ENCODE measurements at regions not wholly inside any gene's neighbourhood (a gene's known extent, or its start where the extent isn't known, plus 50 kb on each side); places are given as distances from the start of the nearest gene placed in this dataset.

- Histone ChIP-seq H4K20me1 (replicated peaks in 1 of 2; ENCODE audit: control insufficient read depth in 1 of 2, insufficient read depth in 2 of 2, low read length in 2 of 2) (no peaks in the 10 kb centered on the region), H3K18ac (ENCODE audit: extremely low read depth, low read length) (no peak overlapping the region), H2AFZ (ENCODE audit: low read length) (no peak overlapping the region), H3K4me3 (ENCODE audit: extremely low read depth in 1 of 4, insufficient read depth in 2 of 4, low read depth in 3 of 4, low read length in 4 of 4) (no peak overlapping the region), H3K9ac (replicated peaks in 1 of 4; ENCODE audit: extremely low read depth in 1 of 4, low read depth in 3 of 4, low read length in 3 of 4) (no peak overlapping the region), H3K14ac (ENCODE audit: insufficient read length) (no peak overlapping the region), H2BK5ac (ENCODE audit: low read depth, low read length) (no peak overlapping the region), H3K9me3 (ENCODE audit: insufficient read depth in 2 of 2, low read depth in 1 of 2, low read length in 1 of 2) (no peaks in the 10 kb centered on the region), H3K4ac (replicated peaks; ENCODE audit: insufficient read length, low read depth, low read length) (no peak overlapping the region), H3K79me2 (ENCODE audit: control insufficient read depth in 1 of 2, insufficient read depth in 2 of 2, low read length in 2 of 2) (no peaks in the 10 kb centered on the region), H3K56ac (replicated peaks; ENCODE audit: insufficient read length, low read depth, low read length) (no peak overlapping the region), H2BK120ac (replicated peaks; ENCODE audit: low read depth, low read length) (no peak overlapping the region), H4K8ac (ENCODE audit: extremely low read depth, insufficient read depth, low read length) (no peak overlapping the region), H3K23ac (ENCODE audit: insufficient read length) (no peak overlapping the region), H3K27me3 (replicated peaks in 1 of 4; ENCODE audit: control insufficient read depth in 3 of 4, extremely low read depth in 1 of 4, insufficient read depth in 3 of 4, low read length in 3 of 4) (no peaks in the 10 kb centered on the region; a peak in 1 of 7 replicates), H2BK15ac (ENCODE audit: low read length) (no peak overlapping the region), H2BK12ac (ENCODE audit: low read depth, low read length) (no peak overlapping the region; the same call in 1 of the 2 replicates), H3K4me2 (ENCODE audit: insufficient read depth in 1 of 2, low read depth in 2 of 2, low read length in 2 of 2) (no peak overlapping the region), H3K27ac (ENCODE audit: low read depth, low read length) (no peak overlapping the region), H2AK5ac (ENCODE audit: low read depth, low read length) (no peak overlapping the region; the same call in 1 of the 2 replicates), H3K36me3 (ENCODE audit: control insufficient read depth in 2 of 4, insufficient read depth in 4 of 4, low read length in 3 of 4) (no peaks in the 10 kb centered on the region), H3K4me1 (replicated peaks in 1 of 4; ENCODE audit: control insufficient read depth in 3 of 4, insufficient read depth in 4 of 4, low read length in 3 of 4) (no peaks in the 10 kb centered on the region), H4K5ac (ENCODE audit: insufficient read length, low read depth, low read length) (no peak overlapping the region), H2BK20ac (ENCODE audit: low read length) (no peak overlapping the region), H4K91ac (replicated peaks; ENCODE audit: insufficient read length, low read length) (no peak overlapping the region), H3K23me2 (ENCODE audit: low read depth, low read length) (no peaks in the 10 kb centered on the region), H3K79me1 (ENCODE audit: low read depth, low read length) (no peaks in the 10 kb centered on the region)
- TF ChIP-seq BRCA1 (IDR thresholded peaks at IDR 0.05; ENCODE audit: low read depth, low read length), result no peak
- no peak for TF ChIP-seq POLR2AphosphoS5 (IDR thresholded peaks at IDR 0.05; ENCODE audit: low read depth, low read length)
- no peak for TF ChIP-seq ZNF274 (IDR thresholded peaks at IDR 0.05; ENCODE audit: borderline replicate concordance, extremely low read depth, low read length)
- TF ChIP-seq EGR1 (IDR thresholded peaks at IDR 0.05; ENCODE audit: borderline replicate concordance, low read depth, low read length), result no peak
- TF ChIP-seq PHF8 (conservative IDR thresholded peaks at IDR 0.05; ENCODE audit: low read depth, low read length), result no peak
- TF ChIP-seq RNF2 (IDR thresholded peaks at IDR 0.05; ENCODE audit: borderline replicate concordance, low read depth, low read length, missing control alignments, poor library complexity, severe bottlenecking), result no peak
- TF ChIP-seq CEBPB (IDR thresholded peaks at IDR 0.05; ENCODE audit: low read depth, low read length), result no peak
- no peak for TF ChIP-seq CHD1 (IDR thresholded peaks at IDR 0.05; ENCODE audit: low read depth, low read length)
- no peak for TF ChIP-seq GABPA (IDR thresholded peaks at IDR 0.05; ENCODE audit: borderline replicate concordance, insufficient read depth, low read length)
- no peak for TF ChIP-seq HDAC2 (IDR thresholded peaks at IDR 0.05; ENCODE audit: borderline replicate concordance in 1 of 2, low read depth in 2 of 2, low read length in 2 of 2)
- ChIA-PET CTCF (ENCODE audit: partially characterized antibody) (interaction anchor here (0.6 to 2.5 kb wide), 17 partner anchors 11 to 182 kb away, joined by 3 to 16 read pairs (median 4); no protein-coding TSS in a partner anchor), POLR2A (ENCODE audit: partially characterized antibody) (no interaction called here)
- FAIRE-seq (no peak), DNase-seq (ENCODE audit: low read depth in 1 of 2, low spot score in 2 of 2) (no peak)
- WGBS, 2 experiments (ENCODE audit: extremely low coverage in 1 of 2, insufficient coverage in 1 of 2, insufficient read length in 1 of 2, insufficient replicate concordance in 2 of 2, low coverage in 1 of 2, low lambda C conversion rate in 2 of 2, missing lambda C conversion rate in 1 of 2), result 92% methylated on average over 3 of the region's 3 CpGs; no CpG with 5 or more reads in 1 of the 2 experiments
These were observed 86.6 kb downstream of the BOD1 start for GRCh38 chr5:173529861-173530260.

All from H1 (cell line).